Endodermal cell (in vitro differentiated cells): ENCODE measurements at regions not wholly inside any gene's neighbourhood (a gene's known extent, or its start where the extent isn't known, plus 50 kb on each side); places are given as distances from the start of the nearest gene placed in this dataset.

ENCODE experiments used
- DNase-seq: peaks from one replicate; pipeline ENCODE4 v3.0.0-alpha.2; 2017
- H3K27ac ChIP-seq: 2 replicates; pipeline ENCODE4 v1.5.1; 2013; ENCODE audit warnings: mild to moderate bottlenecking, low read depth, low read length, moderate library complexity
- H3K27me3 ChIP-seq: 2 replicates; pipeline ENCODE4 v1.6.1; 2013; ENCODE audit warnings: mild to moderate bottlenecking, low read length, moderate library complexity; ENCODE audit not compliant: insufficient read depth, control insufficient read depth, poor library complexity, severe bottlenecking
- H3K36me3 ChIP-seq: 2 replicates; pipeline ENCODE4 v1.7.0; 2013; ENCODE audit warnings: mild to moderate bottlenecking, low read length, moderate library complexity; ENCODE audit not compliant: control insufficient read depth, insufficient read depth
- H3K4me1 ChIP-seq: one replicate; pipeline ENCODE4 v1.7.0; 2013; ENCODE audit warnings: low read length; ENCODE audit not compliant: control insufficient read depth, insufficient read depth
- H3K4me3 ChIP-seq: 2 replicates; pipeline ENCODE4 v1.5.1; 2013; ENCODE audit warnings: mild to moderate bottlenecking, low read length, moderate library complexity
- H3K9ac ChIP-seq: 2 replicates; pipeline ENCODE4 v1.6.1; 2013; ENCODE audit warnings: mild to moderate bottlenecking, low read length, moderate library complexity; ENCODE audit not compliant: poor library complexity, severe bottlenecking; ENCODE audit errors: extremely low read depth
- H3K9me3 ChIP-seq: 2 replicates; pipeline ENCODE4 v1.6.1; 2013; ENCODE audit warnings: mild to moderate bottlenecking, low read length, moderate library complexity; ENCODE audit not compliant: control insufficient read depth
- H3K27ac Mint-ChIP-seq: 2 replicates; pipeline ENCODE4 v1.8.0; 2020; ENCODE audit warnings: mixed read lengths
- H3K27me3 Mint-ChIP-seq: 2 replicates; pipeline ENCODE4 v1.8.0; 2021; ENCODE audit warnings: mild to moderate bottlenecking, mixed read lengths; ENCODE audit not compliant: insufficient read depth
- H3K36me3 Mint-ChIP-seq: 2 replicates; pipeline ENCODE4 v1.8.0; 2020; ENCODE audit warnings: low read depth, mixed read lengths
- H3K4me1 Mint-ChIP-seq: 2 replicates; pipeline ENCODE4 v1.8.0; 2020; ENCODE audit warnings: mixed read lengths
- H3K4me3 Mint-ChIP-seq: 2 replicates; pipeline ENCODE4 v1.8.0; 2020; ENCODE audit warnings: mild to moderate bottlenecking, moderate library complexity, mixed read lengths
- H3K9me3 Mint-ChIP-seq: 2 replicates; pipeline ENCODE4 v1.8.0; 2020; ENCODE audit warnings: mild to moderate bottlenecking, mixed read lengths
- CTCF ChIP-seq: fragments of 200-600 bp; sonication (generic); conservative IDR thresholded peaks from 2 replicates; pipeline ENCODE4 v1.5.0; 2021; ENCODE audit warnings: antibody characterized with exemption, mild to moderate bottlenecking
- WGBS, 2 experiments: methylation state at CpG; one replicate each; pipeline versions ENCODE4 v1.1.5 to v1.1.7; 2013; ENCODE audit warnings: missing lambda C conversion rate in 2 of 2, mixed read lengths in 1 of 2; ENCODE audit not compliant: insufficient coverage in 1 of 2, insufficient read length in 1 of 2; 5-methylcytosine and 5-hydroxymethylcytosine counted together

GRCh38 chr7:142593106-142593505 lies 156.2 kb upstream of the PRSS1 start:
- Mint-ChIP-seq H3K36me3 (no peaks in the 10 kb centered on the region), H3K27ac (no peak overlapping the region), H3K4me3 (no peak overlapping the region), H3K4me1 (no peaks in the 10 kb centered on the region), H3K27me3 (peaks cover 5% of the 10 kb centered on the region), H3K9me3 (no peaks in the 10 kb centered on the region)
- WGBS, 2 experiments, result 91% methylated on average over 4 of the region's 4 CpGs; no CpG with 5 or more reads in 1 of the 2 experiments
- Histone ChIP-seq H3K27ac (no peak overlapping the region), H3K9me3 (no peaks in the 10 kb centered on the region), H3K27me3 (peaks cover 11% of the 10 kb centered on the region), H3K4me1 (no peaks in the 10 kb centered on the region), H3K9ac (no peak overlapping the region), H3K36me3 (no peaks in the 10 kb centered on the region), H3K4me3 (no peak overlapping the region)
- DNase-seq, result no peak
- TF ChIP-seq CTCF, result no peak

GRCh38 chr7:142592664-142593063 lies 156.6 kb upstream of the PRSS1 start:
- H3K9me3 Mint-ChIP-seq, result no peaks in the 10 kb centered on the region
- Histone ChIP-seq H3K4me3 (no peak overlapping the region), H3K27me3 (peaks cover 6% of the 10 kb centered on the region), H3K9me3 (no peaks in the 10 kb centered on the region), H3K9ac (no peak overlapping the region), H3K36me3 (no peaks in the 10 kb centered on the region), H3K4me1 (no peaks in the 10 kb centered on the region), H3K27ac (no peak overlapping the region)
- no peaks in the 10 kb centered on the region for H3K4me1 Mint-ChIP-seq
- H3K4me3 Mint-ChIP-seq, result no peak overlapping the region
- WGBS, 2 experiments, result 88 to 89% methylated on average over 3 of the region's 3 CpGs
- no peak for TF ChIP-seq CTCF
- DNase-seq, result no peak
- H3K36me3 Mint-ChIP-seq, result no peaks in the 10 kb centered on the region
- peaks cover 5% of the 10 kb centered on the region for H3K27me3 Mint-ChIP-seq
- H3K27ac Mint-ChIP-seq, result no peak overlapping the region

DNA sequence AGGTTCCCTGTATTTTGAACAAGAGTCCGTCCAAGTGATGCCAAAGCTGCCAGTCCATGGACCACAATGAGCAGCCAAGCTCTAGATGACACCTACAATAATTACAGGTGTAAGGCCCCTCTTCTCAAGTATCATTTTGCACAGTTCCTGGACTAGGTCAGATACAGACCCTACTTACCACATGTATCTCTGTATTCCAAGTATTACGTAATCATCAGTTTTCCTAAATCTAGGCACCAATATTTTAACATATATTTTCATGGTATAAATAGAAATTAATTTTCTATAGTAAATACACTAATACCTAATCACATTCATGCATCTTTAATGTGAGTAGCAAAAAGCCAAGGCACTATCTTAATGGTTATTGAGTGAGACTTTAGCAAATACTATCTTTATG lies 157.0 kb upstream of the PRSS1 start:
- H3K9me3 ChIP-seq, result no peaks in the 10 kb centered on the region
- Mint-ChIP-seq H3K9me3 (no peaks in the 10 kb centered on the region), H3K27me3 (peaks cover 5% of the 10 kb centered on the region), H3K4me1 (no peaks in the 10 kb centered on the region), H3K36me3 (no peaks in the 10 kb centered on the region), H3K27ac (no peak overlapping the region), H3K4me3 (no peak overlapping the region)
- DNase-seq, result no peak
- 93 to 100% methylated on average over 1 of the region's 2 CpGs for WGBS, 2 experiments
- H3K36me3 ChIP-seq, result no peaks in the 10 kb centered on the region
- peaks cover 2% of the 10 kb centered on the region for H3K27me3 ChIP-seq
- no peaks in the 10 kb centered on the region for H3K4me1 ChIP-seq
- H3K4me3 ChIP-seq, result no peak overlapping the region
- no peak overlapping the region for H3K27ac ChIP-seq
- TF ChIP-seq CTCF, result no peak
- no peak overlapping the region for H3K9ac ChIP-seq
